Stimulated activated CD4-positive, alpha-beta T cell treated with anti-CD3 and anti-CD28 coated beads, Interleukin-4, amount 100 ng/mL, for 48 hours (primary cell): ENCODE measurements at regions not wholly inside any gene's neighbourhood (a gene's known extent, or its start where the extent isn't known, plus 50 kb on each side); places are given as distances from the start of the nearest gene placed in this dataset.
A peak's percentile ranks its signal among the peaks of the same experiment; 100 is the strongest.

Experiments used
- DNase-seq, 2 donors: peaks; one replicate each; pipeline ENCODE4 v3.0.0-alpha.2; 2020; ENCODE audit warnings: low read depth in 2 of 2

GRCh38 chr4:122034619-122035018 is 82.8 kb upstream of the TRPC3 start:
- no peak for DNase-seq

- no peak for DNase-seq
Observed at GRCh38 chr4:122027203-122027602, 75.3 kb upstream of the TRPC3 start.

DNA sequence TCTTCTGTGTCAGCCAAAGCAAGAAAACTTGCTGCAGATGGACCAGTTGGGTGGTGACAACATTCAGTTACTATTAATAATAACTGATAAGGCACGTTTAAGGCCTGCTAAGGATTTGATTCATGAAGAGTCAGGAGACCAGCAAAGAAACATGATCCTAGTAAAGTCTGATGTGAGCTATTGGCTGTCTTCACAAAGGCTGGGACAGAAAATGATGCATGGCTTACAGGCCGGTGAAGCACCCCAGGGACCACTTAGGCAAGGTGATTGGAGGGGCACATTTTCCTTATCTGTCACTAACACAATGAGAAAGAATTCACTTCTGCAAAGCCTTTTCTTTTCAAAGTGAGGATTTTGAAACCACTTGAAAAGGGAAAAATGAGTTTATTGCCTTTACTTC is 65.4 kb upstream of the TRPC3 start:
- DNase-seq, result no peak

GRCh38 chr4:122015203-122015602 is 63.3 kb upstream of the TRPC3 start:
- no peak for DNase-seq

DNA sequence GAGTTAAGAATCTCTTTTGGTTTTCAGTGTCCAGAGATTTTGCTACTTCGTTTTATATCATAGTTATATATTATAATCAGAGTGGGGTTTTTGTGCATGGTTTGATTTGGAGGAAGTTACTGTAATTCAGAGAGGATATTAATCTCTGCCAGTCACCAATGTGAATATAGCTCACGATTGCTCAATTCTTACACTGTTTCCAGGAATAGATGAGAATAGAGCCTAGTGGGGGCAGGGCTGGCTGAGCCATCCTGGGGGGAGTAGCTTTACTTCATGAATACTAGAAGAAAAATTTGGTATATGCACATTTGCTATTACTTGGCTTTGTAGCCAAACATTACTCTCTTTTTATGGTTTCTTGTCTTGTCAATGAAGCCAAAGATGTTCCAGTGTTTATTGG is 60.9 kb upstream of the TRPC3 start:
- no peak for DNase-seq

GRCh38 chr4:122010610-122011009 is 58.8 kb upstream of the TRPC3 start:
- no peak for DNase-seq

- no peak for DNase-seq
Observed at GRCh38 chr4:122009524-122009923, 57.7 kb upstream of the TRPC3 start.

DNA sequence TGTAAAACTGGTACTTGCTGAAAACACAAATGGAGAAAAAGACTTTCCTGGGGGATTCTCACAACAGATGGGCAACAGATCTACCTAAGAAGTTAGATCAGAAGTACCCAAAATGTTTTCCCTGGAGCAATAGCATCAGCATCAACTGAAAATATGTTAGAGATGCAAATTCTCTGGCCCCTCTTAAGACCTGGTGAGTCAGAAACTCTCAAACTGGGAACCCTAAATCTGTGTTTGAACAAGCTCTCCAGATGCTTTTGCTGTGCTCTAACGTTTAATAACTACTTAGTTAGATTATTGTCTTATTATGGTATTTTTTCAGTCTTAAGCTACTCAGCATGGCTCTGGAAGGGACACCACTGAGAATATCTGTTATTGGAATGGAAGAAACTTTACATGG is 55.2 kb upstream of the TRPC3 start:
- no peak for DNase-seq

DNA sequence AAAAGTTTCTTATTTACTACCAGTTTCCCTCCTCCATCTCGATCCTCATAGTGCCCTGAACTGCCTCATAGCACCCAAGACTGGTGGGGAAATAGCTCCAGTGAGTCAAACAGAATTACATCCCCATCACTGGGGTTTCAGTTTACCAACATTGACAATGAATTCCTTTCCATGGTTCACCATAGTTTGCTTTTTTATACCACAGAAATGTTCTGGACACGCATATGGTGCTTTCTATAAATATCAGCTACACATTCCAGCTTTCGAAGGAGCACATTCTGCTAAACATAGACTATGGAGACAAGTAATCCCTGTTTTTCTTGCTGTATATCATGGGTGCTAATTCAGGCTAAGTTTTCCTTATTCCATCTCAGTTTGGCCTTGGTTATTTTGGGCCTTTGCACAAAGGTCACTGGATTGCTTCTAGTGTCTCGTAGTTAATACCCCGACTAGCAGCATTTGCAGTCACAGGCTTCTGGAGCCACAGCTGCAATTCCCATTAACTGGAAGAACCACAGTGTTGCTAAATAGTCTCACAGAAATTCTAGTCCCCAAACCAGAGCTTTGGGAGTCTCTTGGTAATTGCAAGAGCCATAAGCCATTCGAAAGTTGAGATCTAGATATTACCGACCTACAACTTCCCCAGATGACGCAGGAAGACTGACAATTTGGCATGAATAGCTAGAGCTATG is 53.4 kb upstream of the TRPC3 start:
- no peak for DNase-seq

DNA sequence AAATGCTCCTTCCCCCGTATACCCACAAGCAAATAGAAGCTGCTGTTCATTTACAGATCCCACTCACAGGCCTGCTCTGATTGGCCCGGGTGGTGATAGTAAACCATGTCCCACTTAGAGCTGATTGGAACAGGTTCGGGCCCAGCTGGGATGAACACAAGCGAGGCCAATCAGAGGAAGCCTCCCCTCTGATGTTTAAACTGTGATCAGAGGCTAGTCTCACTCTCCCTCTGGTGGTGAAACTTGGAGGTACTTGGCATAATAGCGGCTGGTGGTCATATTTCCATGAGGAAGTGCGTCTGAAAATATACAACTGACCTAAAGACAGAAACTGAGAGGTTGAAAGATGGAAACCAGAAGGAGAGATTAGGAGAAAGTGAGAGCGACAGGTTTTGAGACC is 51.5 kb upstream of the TRPC3 start:
- DNase-seq, result peak; percentile 8 to 10
